H9 (cell line): ENCODE measurements at regions not wholly inside any gene's neighbourhood (a gene's known extent, or its start where the extent isn't known, plus 50 kb on each side); places are given as distances from the start of the nearest gene placed in this dataset.

Experiments used
- DNase-seq: peaks from one replicate; pipeline ENCODE4 v3.0.0-alpha.2; 2017
- H2AFZ ChIP-seq: one replicate; pipeline ENCODE4 v1.6.1; 2013; ENCODE audit warnings: mild to moderate bottlenecking, low read length, control low read depth, moderate library complexity
- H2AK5ac ChIP-seq: 2 replicates; pipeline ENCODE4 v1.6.1; 2013; ENCODE audit warnings: low read length, control low read depth, mixed read lengths; ENCODE audit not compliant: insufficient read length
- H2BK120ac ChIP-seq: one replicate; pipeline ENCODE4 v1.6.1; 2013; ENCODE audit warnings: low read depth, mild to moderate bottlenecking, low read length, control low read depth, inconsistent platforms; ENCODE audit not compliant: poor library complexity, severe bottlenecking
- H2BK12ac ChIP-seq: 2 replicates; pipeline ENCODE4 v1.6.1; 2013; ENCODE audit warnings: low read length, control low read depth, mixed read lengths, low read depth; ENCODE audit not compliant: insufficient read length
- H2BK15ac ChIP-seq: 2 replicates; pipeline ENCODE4 v1.6.1; 2013; ENCODE audit warnings: low read depth, low read length, control low read depth
- H2BK20ac ChIP-seq: one replicate; pipeline ENCODE4 v1.6.1; 2013; ENCODE audit warnings: low read depth, mild to moderate bottlenecking, low read length, control low read depth, inconsistent platforms; ENCODE audit not compliant: poor library complexity, severe bottlenecking
- H2BK5ac ChIP-seq: 2 replicates; pipeline ENCODE4 v1.6.1; 2013; ENCODE audit warnings: low read length, control low read depth, mixed read lengths; ENCODE audit not compliant: insufficient read length
- H3K14ac ChIP-seq: 2 replicates; pipeline ENCODE4 v1.6.1; 2013; ENCODE audit warnings: low read length, control low read depth; ENCODE audit not compliant: insufficient read depth
- H3K18ac ChIP-seq: 2 replicates; pipeline ENCODE4 v1.6.1; 2013; ENCODE audit warnings: low read depth, mild to moderate bottlenecking, mixed read lengths, low read length, control low read depth; ENCODE audit not compliant: insufficient read length
- H3K23ac ChIP-seq: 2 replicates; pipeline ENCODE4 v1.6.1; 2013; ENCODE audit warnings: low read length, control low read depth, mixed read lengths, low read depth; ENCODE audit not compliant: insufficient read length
- H3K23me2 ChIP-seq: 2 replicates; pipeline ENCODE4 v1.6.1; 2013; ENCODE audit warnings: low read depth, mild to moderate bottlenecking, mixed read lengths, low read length, control low read depth; ENCODE audit not compliant: insufficient read length, poor library complexity, severe bottlenecking
- H3K27ac ChIP-seq: 2 replicates; pipeline ENCODE4 v1.5.1; 2013; ENCODE audit warnings: low read length, control low read depth, mixed read lengths, low read depth; ENCODE audit not compliant: insufficient read length
- H3K27me3 ChIP-seq: 2 replicates; pipeline ENCODE4 v1.6.1; 2013; ENCODE audit warnings: low read length, control low read depth, inconsistent platforms; ENCODE audit not compliant: insufficient read depth
- H3K4ac ChIP-seq: 2 replicates; pipeline ENCODE4 v1.6.1; 2013; ENCODE audit warnings: low read depth, mild to moderate bottlenecking, control low read depth, inconsistent platforms, low read length, moderate library complexity
- H3K4me1 ChIP-seq: 2 replicates; pipeline ENCODE4 v1.6.1; 2013; ENCODE audit warnings: low read length, control low read depth, inconsistent platforms; ENCODE audit not compliant: insufficient read depth
- H3K4me2 ChIP-seq: 2 replicates; pipeline ENCODE4 v1.6.1; 2013; ENCODE audit warnings: low read length, control low read depth, mixed read lengths; ENCODE audit not compliant: insufficient read length, insufficient read depth
- H3K56ac ChIP-seq: 2 replicates; pipeline ENCODE4 v1.6.1; 2013; ENCODE audit warnings: low read depth, mild to moderate bottlenecking, mixed read lengths, low read length, control low read depth; ENCODE audit not compliant: insufficient read length
- H3K79me1 ChIP-seq: 2 replicates; pipeline ENCODE4 v1.6.1; 2013; ENCODE audit warnings: low read depth, mild to moderate bottlenecking, moderate library complexity, low read length, control low read depth, inconsistent platforms; ENCODE audit not compliant: insufficient read depth, poor library complexity, severe bottlenecking
- H3K79me2 ChIP-seq: 2 replicates; pipeline ENCODE4 v1.6.1; 2013; ENCODE audit warnings: low read length, control low read depth, inconsistent platforms; ENCODE audit not compliant: insufficient read depth
- H3K9ac ChIP-seq: 2 replicates; pipeline ENCODE4 v1.6.1; 2013; ENCODE audit warnings: low read length, control low read depth, mixed read lengths; ENCODE audit not compliant: insufficient read length; ENCODE audit errors: extremely low read depth
- H3K9me3 ChIP-seq: one replicate; pipeline ENCODE4 v1.6.1; 2013; ENCODE audit warnings: low read depth, low read length, inconsistent platforms; ENCODE audit not compliant: control insufficient read depth
- H3T11ph ChIP-seq: one replicate; pipeline ENCODE4 v1.6.1; 2013; ENCODE audit warnings: mild to moderate bottlenecking, low read length, control low read depth, inconsistent platforms
- H4K20me1 ChIP-seq: one replicate; pipeline ENCODE4 v1.6.1; 2013; ENCODE audit not compliant: control insufficient read depth, insufficient read length, insufficient read depth
- H4K5ac ChIP-seq: 2 replicates; pipeline ENCODE4 v1.6.1; 2013; ENCODE audit warnings: low read depth, mild to moderate bottlenecking, mixed read lengths, low read length, control low read depth; ENCODE audit not compliant: insufficient read length
- H4K8ac ChIP-seq: replicated peaks from 2 replicates; pipeline ENCODE4 v1.6.1; 2013; ENCODE audit warnings: low read length, control low read depth, mixed read lengths, low read depth; ENCODE audit not compliant: insufficient read length
- H4K91ac ChIP-seq: 2 replicates; pipeline ENCODE4 v1.6.1; 2013; ENCODE audit warnings: low read depth, mild to moderate bottlenecking, moderate library complexity, mixed read lengths, low read length, control low read depth; ENCODE audit not compliant: insufficient read length
- H3K27ac Mint-ChIP-seq, 3 experiments: 2 replicates in 2 of 3; 3 replicates in 1 of 3; pipeline ENCODE4 v1.8.0; 2020 to 2021; ENCODE audit warnings: mixed read lengths in 3 of 3, mild to moderate bottlenecking in 1 of 3, moderate library complexity in 1 of 3
- H3K27me3 Mint-ChIP-seq: 2 replicates; pipeline ENCODE4 v1.8.0; 2021; ENCODE audit warnings: low read depth, mild to moderate bottlenecking, moderate library complexity, mixed read lengths
- H3K36me3 Mint-ChIP-seq, 3 experiments: 2 replicates in 2 of 3; 3 replicates in 1 of 3; pipeline ENCODE4 v1.8.0; 2020 to 2021; ENCODE audit warnings: low read depth in 3 of 3, mixed read lengths in 3 of 3; ENCODE audit not compliant: insufficient read depth in 1 of 3
- H3K4me1 Mint-ChIP-seq, 2 experiments: 2 replicates each; pipeline ENCODE4 v1.8.0; 2020; ENCODE audit warnings: mixed read lengths in 2 of 2
- H3K4me3 Mint-ChIP-seq, 2 experiments: 2 replicates in 1 of 2; 3 replicates in 1 of 2; pipeline ENCODE4 v1.8.0; 2020 to 2021; ENCODE audit warnings: mild to moderate bottlenecking in 2 of 2, mixed read lengths in 2 of 2, moderate library complexity in 1 of 2
- H3K9me3 Mint-ChIP-seq, 2 experiments: 2 replicates in 1 of 2; 3 replicates in 1 of 2; pipeline ENCODE4 v1.8.0; 2020; ENCODE audit warnings: mild to moderate bottlenecking in 2 of 2, mixed read lengths in 2 of 2, moderate library complexity in 1 of 2
- WGBS: extraction: QIAGEN DNeasy Blood & Tissue Kit; methylation state at CpG from one replicate; pipeline ENCODE4 v1.1.7; 2013; ENCODE audit warnings: missing lambda C conversion rate, low lambda C conversion rate, mixed read lengths; ENCODE audit not compliant: insufficient read length; ENCODE audit errors: extremely low coverage; 5-methylcytosine and 5-hydroxymethylcytosine counted together
- TF ChIP-seq, protein P1 (sequence below): fragments of 200-600 bp; sonication (generic); conservative IDR thresholded peaks from 3 replicates; pipeline ENCODE4 v1.8.0; 2021; ENCODE audit warnings: antibody characterized with exemption, mild to moderate bottlenecking

GRCh38 chr14:51147183-51147582 lies 52.3 kb upstream of the TRIM9 start:
- H2BK20ac ChIP-seq: no peak overlapping the region
- Mint-ChIP-seq H3K9me3 (peaks cover 27 to 29% of the 10 kb centered on the region in 2 experiments), H3K4me1 (peaks cover 11 to 13% of the 10 kb centered on the region in 2 experiments), H3K4me3 (no peak overlapping the region), H3K27me3 (no peaks in the 10 kb centered on the region), H3K36me3 (peaks cover 6 to 33% (median 8%) of the 10 kb centered on the region in 3 experiments; a peak in 6 of 7 replicates), H3K27ac (no peak overlapping the region)
- H3K4me1 ChIP-seq: no peaks in the 10 kb centered on the region
- H3K56ac ChIP-seq: no peak overlapping the region
- no peak for DNase-seq
- no peak overlapping the region for H3K23ac ChIP-seq
- H2BK5ac ChIP-seq: no peak overlapping the region
- no peak overlapping the region for H2AFZ ChIP-seq
- no CpG with 5 or more reads among the region's 1 CpG for WGBS
- H4K8ac ChIP-seq: no peak overlapping the region
- H2BK15ac ChIP-seq: no peak overlapping the region
- H3K14ac ChIP-seq: no peak overlapping the region
- H3K79me1 ChIP-seq: no peaks in the 10 kb centered on the region
- H3K9ac ChIP-seq: no peak overlapping the region
- no peak overlapping the region for H4K5ac ChIP-seq
- TF ChIP-seq, protein P1, sequence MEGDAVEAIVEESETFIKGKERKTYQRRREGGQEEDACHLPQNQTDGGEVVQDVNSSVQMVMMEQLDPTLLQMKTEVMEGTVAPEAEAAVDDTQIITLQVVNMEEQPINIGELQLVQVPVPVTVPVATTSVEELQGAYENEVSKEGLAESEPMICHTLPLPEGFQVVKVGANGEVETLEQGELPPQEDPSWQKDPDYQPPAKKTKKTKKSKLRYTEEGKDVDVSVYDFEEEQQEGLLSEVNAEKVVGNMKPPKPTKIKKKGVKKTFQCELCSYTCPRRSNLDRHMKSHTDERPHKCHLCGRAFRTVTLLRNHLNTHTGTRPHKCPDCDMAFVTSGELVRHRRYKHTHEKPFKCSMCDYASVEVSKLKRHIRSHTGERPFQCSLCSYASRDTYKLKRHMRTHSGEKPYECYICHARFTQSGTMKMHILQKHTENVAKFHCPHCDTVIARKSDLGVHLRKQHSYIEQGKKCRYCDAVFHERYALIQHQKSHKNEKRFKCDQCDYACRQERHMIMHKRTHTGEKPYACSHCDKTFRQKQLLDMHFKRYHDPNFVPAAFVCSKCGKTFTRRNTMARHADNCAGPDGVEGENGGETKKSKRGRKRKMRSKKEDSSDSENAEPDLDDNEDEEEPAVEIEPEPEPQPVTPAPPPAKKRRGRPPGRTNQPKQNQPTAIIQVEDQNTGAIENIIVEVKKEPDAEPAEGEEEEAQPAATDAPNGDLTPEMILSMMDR: no peak
- H3K27me3 ChIP-seq: no peaks in the 10 kb centered on the region
- H3K9me3 ChIP-seq: no peaks in the 10 kb centered on the region
- no peak overlapping the region for H2AK5ac ChIP-seq
- H3K4ac ChIP-seq: no peak overlapping the region
- H3K18ac ChIP-seq: no peak overlapping the region
- no peak overlapping the region for H3K27ac ChIP-seq
- no peak overlapping the region for H3K4me2 ChIP-seq
- H4K91ac ChIP-seq: no peak overlapping the region
- H3T11ph ChIP-seq: no peak overlapping the region
- no peaks in the 10 kb centered on the region for H4K20me1 ChIP-seq
- no peak overlapping the region for H2BK120ac ChIP-seq
- no peak overlapping the region for H2BK12ac ChIP-seq
- H3K23me2 ChIP-seq: no peaks in the 10 kb centered on the region
- H3K79me2 ChIP-seq: no peaks in the 10 kb centered on the region
